Upper lobe of left lung (tissue), 6 donors: ENCODE measurements at regions not wholly inside any gene's neighbourhood (a gene's known extent, or its start where the extent isn't known, plus 50 kb on each side); places are given as distances from the start of the nearest gene placed in this dataset.

Source experiments
- ATAC-seq, 2 donors: fragments of 200-7000 bp; cut with Tn5 transposase; one replicate each; pipeline ENCODE4 v1.9.1; 2022; ENCODE audit warnings: mild to moderate bottlenecking in 2 of 2, moderate library complexity in 2 of 2; ENCODE audit not compliant: low FRiP score in 2 of 2
- DNase-seq, 2 donors: peaks; one replicate each; pipeline ENCODE4 v3.0.0-alpha.2; 2019 to 2020
- H3K27ac ChIP-seq, 4 donors: fragments of 200-600 bp; sonication (generic); one replicate each; pipeline ENCODE4 v1.5.1; 2016 to 2019
- H3K27me3 ChIP-seq, 4 donors: fragments of 200-600 bp; sonication (generic); one replicate each; pipeline ENCODE4 v1.5.1; 2017 to 2019
- H3K36me3 ChIP-seq, 4 donors: fragments of 200-600 bp; sonication (generic); one replicate each; pipeline ENCODE4 v1.5.1; 2016 to 2019
- H3K4me1 ChIP-seq, 4 donors: fragments of 200-600 bp; sonication (generic); one replicate each; pipeline ENCODE4 v1.5.1; 2018 to 2019
- H3K4me3 ChIP-seq, 4 donors: fragments of 200-600 bp; sonication (generic); one replicate each; pipeline ENCODE4 v1.5.1; 2017 to 2019; ENCODE audit warnings: mild to moderate bottlenecking in 2 of 4, moderate library complexity in 1 of 4
- H3K9me3 ChIP-seq, 4 donors: fragments of 200-600 bp; sonication (generic); one replicate each; pipeline ENCODE4 v1.5.1; 2018 to 2019
- EP300 ChIP-seq, 4 donors: sonication (generic); formaldehyde crosslinking; IDR thresholded peaks; one replicate each; pipeline ENCODE4 v1.5.1; 2017; ENCODE audit warnings: antibody characterized with exemption in 4 of 4, control low read depth in 2 of 4
- POLR2A ChIP-seq, 4 donors: fragments of 450-650 bp; IDR thresholded peaks; one replicate each; pipeline ENCODE4 v1.5.1; 2016 to 2017; ENCODE audit warnings: antibody characterized with exemption in 4 of 4, mild to moderate bottlenecking in 2 of 4
- POLR2AphosphoS5 ChIP-seq, 2 donors: sonication (generic); formaldehyde crosslinking; IDR thresholded peaks; one replicate each; pipeline ENCODE4 v1.5.1; 2017; ENCODE audit warnings: antibody characterized with exemption in 2 of 2
- WGBS, 2 donors: methylation state at CpG; one replicate each; pipeline ENCODE4 v1.1.5; 2017 to 2018; 5-methylcytosine and 5-hydroxymethylcytosine counted together
- TF ChIP-seq, protein P1 (sequence below), 6 experiments: fragments of 450-650 bp in 4 of 6; fragments of 200-600 bp in 2 of 6; sonication (generic) in 2 of 6; IDR thresholded peaks; one replicate each; pipeline ENCODE4 v1.5.1; 2016 to 2019; ENCODE audit warnings: antibody characterized with exemption in 6 of 6
- donor health status: DM: no; HTN: no; CAD: no; lungs with moderate emphysema.
- donor health status: DM: no; HTN: yes; CAD: no; lungs with severe emphysema.

DNA sequence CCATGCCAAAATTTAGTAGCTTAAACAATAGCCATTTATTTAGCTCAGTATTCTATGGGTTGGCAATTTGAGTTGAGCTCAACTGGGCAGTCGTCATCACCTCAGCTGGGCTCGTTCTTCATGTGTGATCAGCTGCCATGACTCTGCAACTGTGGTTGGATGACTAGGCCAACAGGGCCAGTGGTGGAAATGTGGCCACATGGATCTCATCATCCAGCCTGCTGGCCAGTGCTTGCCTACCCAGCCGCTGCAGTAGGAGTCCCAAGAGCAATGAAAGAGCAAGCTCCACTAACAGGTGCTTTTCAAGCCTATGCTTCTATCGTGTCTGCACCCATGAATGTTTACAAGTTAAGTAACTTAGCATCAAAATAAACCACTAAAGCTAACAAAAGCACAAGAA, 158.0 kb downstream of the ATPSCKMT start:
- Histone ChIP-seq H3K27ac (no peak overlapping the region), H3K36me3 (no peaks in the 10 kb centered on the region), H3K27me3 (no peaks in the 10 kb centered on the region), H3K4me1 (no peaks in the 10 kb centered on the region), H3K9me3 (peaks cover 0 to 6% (median 0%) of the 10 kb centered on the region in 4 donors), H3K4me3 (no peak overlapping the region)
- TF ChIP-seq POLR2A (IDR thresholded peaks at IDR 0.05) (no peak), EP300 (IDR thresholded peaks at IDR 0.05) (no peak), POLR2AphosphoS5 (IDR thresholded peaks at IDR 0.05) (no peak)
- TF ChIP-seq, protein P1, sequence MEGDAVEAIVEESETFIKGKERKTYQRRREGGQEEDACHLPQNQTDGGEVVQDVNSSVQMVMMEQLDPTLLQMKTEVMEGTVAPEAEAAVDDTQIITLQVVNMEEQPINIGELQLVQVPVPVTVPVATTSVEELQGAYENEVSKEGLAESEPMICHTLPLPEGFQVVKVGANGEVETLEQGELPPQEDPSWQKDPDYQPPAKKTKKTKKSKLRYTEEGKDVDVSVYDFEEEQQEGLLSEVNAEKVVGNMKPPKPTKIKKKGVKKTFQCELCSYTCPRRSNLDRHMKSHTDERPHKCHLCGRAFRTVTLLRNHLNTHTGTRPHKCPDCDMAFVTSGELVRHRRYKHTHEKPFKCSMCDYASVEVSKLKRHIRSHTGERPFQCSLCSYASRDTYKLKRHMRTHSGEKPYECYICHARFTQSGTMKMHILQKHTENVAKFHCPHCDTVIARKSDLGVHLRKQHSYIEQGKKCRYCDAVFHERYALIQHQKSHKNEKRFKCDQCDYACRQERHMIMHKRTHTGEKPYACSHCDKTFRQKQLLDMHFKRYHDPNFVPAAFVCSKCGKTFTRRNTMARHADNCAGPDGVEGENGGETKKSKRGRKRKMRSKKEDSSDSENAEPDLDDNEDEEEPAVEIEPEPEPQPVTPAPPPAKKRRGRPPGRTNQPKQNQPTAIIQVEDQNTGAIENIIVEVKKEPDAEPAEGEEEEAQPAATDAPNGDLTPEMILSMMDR (IDR thresholded peaks at IDR 0.05), result no peak
- DNase-seq (no peak), ATAC-seq (no peak)
- 58 to 65% methylated on average over 4 of the region's 4 CpGs for WGBS, 2 donors

DNA sequence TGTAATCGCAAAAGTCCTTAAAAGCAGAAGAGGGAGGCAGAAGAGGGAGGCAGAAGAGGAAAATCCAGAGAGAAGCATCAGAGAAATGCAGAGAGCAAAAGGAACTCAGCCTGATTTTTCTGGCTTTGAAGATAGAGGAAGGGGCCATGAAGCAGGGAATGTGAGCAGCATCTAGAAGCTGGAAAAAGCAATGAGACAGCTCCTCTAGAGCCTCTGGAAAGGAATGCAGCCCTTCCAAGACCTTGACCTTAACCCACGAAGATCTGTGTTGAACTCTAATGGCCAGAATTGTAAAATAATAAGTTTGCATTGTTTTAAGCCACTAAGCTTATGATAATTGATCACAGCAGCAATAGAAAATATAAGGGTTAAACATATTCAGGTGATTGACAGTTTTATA, 159.6 kb downstream of the ATPSCKMT start:
- H3K4me1 ChIP-seq, result no peaks in the 10 kb centered on the region
- no peaks in the 10 kb centered on the region for H3K27me3 ChIP-seq
- TF ChIP-seq, protein P1 (IDR thresholded peaks at IDR 0.05), result no peak
- no peak for TF ChIP-seq POLR2AphosphoS5 (IDR thresholded peaks at IDR 0.05)
- TF ChIP-seq POLR2A (IDR thresholded peaks at IDR 0.05), result no peak
- H3K27ac ChIP-seq, result no peak overlapping the region
- no peak for ATAC-seq
- H3K36me3 ChIP-seq, result no peaks in the 10 kb centered on the region
- WGBS, 2 donors, result 72 to 83% methylated on average over 2 of the region's 2 CpGs
- H3K9me3 ChIP-seq, result peaks cover 0 to 6% (median 0%) of the 10 kb centered on the region in 4 donors
- no peak for DNase-seq
- H3K4me3 ChIP-seq, result no peak overlapping the region

DNA sequence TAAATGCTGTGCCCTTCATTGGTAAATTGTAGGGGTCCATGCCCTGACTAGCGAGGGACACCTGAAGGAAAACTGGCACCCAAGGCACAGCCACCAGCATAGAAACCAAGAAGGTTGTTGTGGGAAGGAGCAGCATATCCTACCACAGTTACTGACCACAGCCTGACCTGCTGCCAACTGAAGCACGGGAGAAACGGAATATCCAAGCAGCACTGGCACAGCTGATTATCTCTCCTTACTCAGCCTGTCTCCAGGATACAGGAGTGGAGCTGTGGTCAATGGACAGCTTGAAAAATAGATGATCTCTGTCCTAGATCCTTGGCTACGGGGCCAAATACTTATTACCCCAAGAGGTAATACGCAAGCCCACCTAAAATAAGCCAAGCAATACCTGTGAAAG, 164.5 kb downstream of the ATPSCKMT start:
- TF ChIP-seq, protein P1 (IDR thresholded peaks at IDR 0.05), result no peak
- TF ChIP-seq POLR2AphosphoS5 (IDR thresholded peaks at IDR 0.05) (no peak), EP300 (IDR thresholded peaks at IDR 0.05) (no peak), POLR2A (IDR thresholded peaks at IDR 0.05) (no peak)
- H3K4me3 ChIP-seq, result no peak overlapping the region
- H3K36me3 ChIP-seq, result no peaks in the 10 kb centered on the region
- H3K4me1 ChIP-seq, result no peaks in the 10 kb centered on the region
- no peak overlapping the region for H3K27ac ChIP-seq
- DNase-seq (no peak), ATAC-seq (no peak)
- peaks cover 0 to 6% (median 0%) of the 10 kb centered on the region in 4 donors for H3K9me3 ChIP-seq
- H3K27me3 ChIP-seq, result no peaks in the 10 kb centered on the region
- 82 to 86% methylated on average over 5 of the region's 5 CpGs for WGBS, 2 donors

DNA sequence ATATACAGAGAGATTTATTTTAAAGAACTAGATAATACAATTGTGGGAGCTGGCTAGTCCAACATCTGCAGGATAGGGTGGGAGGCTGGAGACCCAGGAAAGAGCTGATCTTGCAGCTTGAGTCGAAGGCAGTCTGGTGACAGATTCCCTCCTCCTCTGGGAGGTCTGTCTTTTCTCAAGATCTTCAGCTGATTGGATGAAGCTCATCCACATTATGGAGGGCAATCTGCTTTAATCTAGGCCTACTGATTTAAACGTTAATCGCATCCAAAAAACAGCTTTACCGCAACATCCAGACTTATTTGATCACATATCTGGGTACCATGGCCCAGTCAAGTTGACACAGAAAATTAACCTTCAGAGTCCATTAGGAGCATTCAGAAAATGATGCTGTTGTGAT, 168.1 kb downstream of the ATPSCKMT start:
- Histone ChIP-seq H3K27me3 (no peaks in the 10 kb centered on the region), H3K36me3 (no peaks in the 10 kb centered on the region), H3K27ac (no peak overlapping the region), H3K9me3 (no peaks in the 10 kb centered on the region), H3K4me1 (no peaks in the 10 kb centered on the region), H3K4me3 (no peak overlapping the region)
- TF ChIP-seq, protein P1 (IDR thresholded peaks at IDR 0.05), result no peak
- TF ChIP-seq EP300 (IDR thresholded peaks at IDR 0.05), result no peak
- no peak for DNase-seq
- ATAC-seq, result no peak
- WGBS, 2 donors, result 76 to 89% methylated on average over 4 of the region's 4 CpGs

DNA sequence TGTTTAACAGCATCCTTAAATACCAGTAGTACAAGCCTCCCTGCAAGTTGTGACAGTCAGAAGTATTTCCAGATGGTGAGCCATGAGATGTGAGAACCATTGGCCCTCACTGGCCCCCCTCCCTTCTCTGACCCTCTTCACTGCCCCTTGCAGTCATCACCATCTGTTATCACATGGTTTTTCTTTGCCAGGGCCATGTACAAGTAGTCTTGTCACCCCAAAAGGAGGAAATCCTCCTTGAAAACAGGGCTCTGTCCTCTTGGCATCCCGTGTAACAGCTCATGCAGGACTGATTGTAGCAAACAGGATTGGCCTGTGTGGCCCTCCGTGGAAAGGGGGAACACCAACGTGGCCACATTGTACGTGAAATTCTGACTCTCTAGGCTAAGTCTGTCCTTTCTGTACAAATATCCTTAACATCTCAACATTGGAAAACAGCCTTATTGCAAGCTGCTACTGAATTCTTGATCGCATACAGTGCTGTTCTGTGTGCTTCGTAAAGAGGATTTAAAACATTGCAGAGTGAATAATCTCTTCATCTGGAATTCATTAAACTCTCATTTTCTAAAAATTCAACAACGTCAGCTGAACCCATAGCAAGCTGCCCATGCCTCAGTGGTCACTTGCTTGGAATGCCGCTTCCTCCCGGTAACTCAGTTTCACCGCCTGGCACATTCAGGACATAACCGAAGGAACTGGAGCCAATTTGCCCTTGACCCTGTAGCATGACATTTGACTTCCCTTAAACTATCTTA, 171.7 kb downstream of the ATPSCKMT start:
- WGBS, 2 donors, result 73 to 75% methylated on average over 11 of the region's 11 CpGs

More for the DNA sequence above, 171.7 kb downstream of the ATPSCKMT start:
- Histone ChIP-seq H3K36me3 (no peaks in the 10 kb centered on the region), H3K9me3 (no peaks in the 10 kb centered on the region), H3K27ac (no peak overlapping the region), H3K4me3 (no peak overlapping the region), H3K27me3 (no peaks in the 10 kb centered on the region), H3K4me1 (no peaks in the 10 kb centered on the region)
- TF ChIP-seq, protein P1 (IDR thresholded peaks at IDR 0.05), result no peak
- no peak for TF ChIP-seq EP300 (IDR thresholded peaks at IDR 0.05)
- DNase-seq, result no peak
- no peak for ATAC-seq
